Vagina (tissue), 2 donors: ENCODE measurements at regions not wholly inside any gene's neighbourhood (a gene's known extent, or its start where the extent isn't known, plus 50 kb on each side); places are given as distances from the start of the nearest gene placed in this dataset.

Experiments
- CTCF ChIP-seq, 3 experiments: fragments of 450-650 bp in 2 of 3; fragments of 200-600 bp in 1 of 3; sonication (generic) in 1 of 3; IDR thresholded peaks; one replicate each; pipeline ENCODE4 v1.5.1; 2017 to 2019; ENCODE audit warnings: antibody characterized with exemption in 3 of 3, mild to moderate bottlenecking in 2 of 3, moderate library complexity in 2 of 3
- POLR2AphosphoS5 ChIP-seq, 2 donors: sonication (generic); formaldehyde crosslinking; IDR thresholded peaks; one replicate each; pipeline ENCODE4 v1.9.0; 2017; ENCODE audit warnings: antibody characterized with exemption in 2 of 2, mild to moderate bottlenecking in 2 of 2, low read depth in 1 of 2; ENCODE audit not compliant: insufficient read depth in 1 of 2

GRCh38 chr7:42552227-42552626 is 315.2 kb upstream of the GLI3 start:
- TF ChIP-seq CTCF (IDR thresholded peaks at IDR 0.05) (no peak), POLR2AphosphoS5 (IDR thresholded peaks at IDR 0.05; ENCODE audit: insufficient read depth in 1 of 2, low read depth in 1 of 2) (peak in 1 of 2 donors; percentile 87)
